Right ventricle myocardium inferior (tissue), 1 donor: ENCODE measurements at regions not wholly inside any gene's neighbourhood (a gene's known extent, or its start where the extent isn't known, plus 50 kb on each side); places are given as distances from the start of the nearest gene placed in this dataset.

Experiments used
- ATAC-seq: fragments of 200-7000 bp; cut with Tn5 transposase; one replicate; pipeline ENCODE4 v1.9.1; 2020; ENCODE audit warnings: mild to moderate bottlenecking, moderate library complexity
- DNase-seq: peaks from one replicate; pipeline ENCODE4 v3.0.0; 2021; ENCODE audit errors: missing footprints
- intact Hi-C: fragments of 100-400 bp; cut with DNase I; formaldehyde crosslinking; loops from one replicate; pipeline ENCODE4 v1.11.0; 2022
- donor health status: DM: no; HTN: yes; CAD: no; lungs with severe emphysema.

GRCh38 chr13:102940770-102941169, 94.9 kb downstream of the ERCC5 start:
- ATAC-seq (no peak), DNase-seq (no peak)
- intact Hi-C loops: no loop called here

- DNase-seq (no peak), ATAC-seq (no peak)
- intact Hi-C loops: no loop called here
Observed at GRCh38 chr13:102940143-102940542, 94.3 kb downstream of the ERCC5 start.

GRCh38 chr13:102935896-102936321, 90.1 kb downstream of the ERCC5 start:
- intact Hi-C loops: no loop called here
- DNase-seq: no peak
- ATAC-seq: no peak

- intact Hi-C loops: no loop called here
- DNase-seq: no peak
- ATAC-seq: no peak
Observed at GRCh38 chr13:102933523-102933922, 87.7 kb downstream of the ERCC5 start.

- ATAC-seq: no peak
- intact Hi-C loops: no loop called here
- DNase-seq: no peak
Observed at GRCh38 chr13:102933122-102933521, 87.3 kb downstream of the ERCC5 start.

- DNase-seq (no peak), ATAC-seq (no peak)
- intact Hi-C loops: no loop called here
Observed at GRCh38 chr13:102932331-102932730, 86.5 kb downstream of the ERCC5 start.

GRCh38 chr13:102930566-102930965, 84.7 kb downstream of the ERCC5 start:
- DNase-seq: no peak
- ATAC-seq: no peak

GRCh38 chr13:102928941-102929675, 83.3 kb downstream of the ERCC5 start:
- intact Hi-C loops: no loop called here
- ATAC-seq (no peak), DNase-seq (no peak)

More at GRCh38 chr13:102930566-102930965, 84.7 kb downstream of the ERCC5 start:
- intact Hi-C loops: no loop called here
